Esophagus mucosa (tissue), 1 donor: ENCODE measurements at regions not wholly inside any gene's neighbourhood (a gene's known extent, or its start where the extent isn't known, plus 50 kb on each side); places are given as distances from the start of the nearest gene placed in this dataset.
"Not testable (repeated sequence)": the region's sequence is repeated elsewhere in the genome, so short reads cannot be mapped to it uniquely, and the experiment has no call there.

Experiments used
- ATAC-seq: fragments of 200-7000 bp; cut with Tn5 transposase; one replicate; pipeline ENCODE4 v1.9.1; 2020
- donor health status: DM: yes; HTN: yes; CAD: no.

DNA sequence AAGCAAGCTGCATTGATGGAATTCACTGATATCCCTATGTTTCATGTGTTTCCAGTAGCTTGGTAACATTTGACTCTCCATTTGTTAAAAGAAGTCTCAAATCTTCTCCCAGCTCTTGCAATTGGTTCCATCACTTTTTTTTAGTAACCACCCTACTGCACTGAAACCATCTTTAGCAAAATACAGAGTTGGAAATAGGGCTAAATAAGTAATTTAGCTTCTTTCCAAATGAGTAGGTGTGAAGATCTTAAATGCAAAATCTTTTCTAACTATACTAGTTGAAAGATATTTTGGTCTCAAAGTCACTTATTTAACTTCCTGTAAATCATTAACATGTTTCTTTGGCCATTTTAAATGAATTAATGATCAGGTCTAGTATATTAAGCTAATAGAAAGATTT is 138.1 kb downstream of the DIRAS2 start:
- ATAC-seq = no peak

DNA sequence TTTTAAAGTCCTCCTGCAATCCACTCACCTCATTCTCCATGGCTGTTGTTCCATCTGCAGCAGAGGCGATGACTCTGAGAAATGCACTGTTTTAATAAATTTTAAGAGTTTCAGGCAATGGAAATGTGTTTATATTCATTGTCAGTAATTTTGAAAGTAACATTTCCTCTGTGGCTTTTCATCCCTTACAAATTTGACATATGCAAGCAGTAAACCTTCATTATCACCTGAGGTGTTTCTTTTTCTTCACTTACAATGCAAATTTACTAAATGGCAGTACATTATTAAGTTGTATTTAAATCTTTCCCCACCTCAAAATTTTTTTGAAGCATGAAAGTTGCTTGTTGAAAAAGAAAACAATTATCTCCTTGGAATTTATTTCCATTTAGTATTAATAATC is 136.9 kb downstream of the DIRAS2 start:
- no peak for ATAC-seq

DNA sequence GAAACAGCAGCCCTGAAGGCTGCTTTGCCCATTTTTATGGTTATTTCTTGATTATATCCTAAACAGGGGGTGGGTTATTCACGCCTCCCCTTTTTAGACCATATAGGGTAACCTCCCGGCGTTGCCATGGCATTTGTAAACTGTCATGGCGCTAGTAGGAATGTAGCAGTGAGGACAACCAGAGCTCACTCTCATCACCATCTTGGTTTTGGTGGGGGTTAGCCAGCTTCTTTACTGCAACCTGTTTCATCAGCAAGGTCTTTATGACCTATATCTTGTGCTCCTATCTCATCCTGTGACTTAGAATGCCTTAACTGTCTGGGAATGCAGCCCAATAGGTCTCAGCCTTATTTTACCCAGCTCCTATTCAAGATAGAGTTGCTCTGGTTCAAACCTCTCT is 136.2 kb downstream of the DIRAS2 start:
- not testable (repeated sequence) for ATAC-seq

DNA sequence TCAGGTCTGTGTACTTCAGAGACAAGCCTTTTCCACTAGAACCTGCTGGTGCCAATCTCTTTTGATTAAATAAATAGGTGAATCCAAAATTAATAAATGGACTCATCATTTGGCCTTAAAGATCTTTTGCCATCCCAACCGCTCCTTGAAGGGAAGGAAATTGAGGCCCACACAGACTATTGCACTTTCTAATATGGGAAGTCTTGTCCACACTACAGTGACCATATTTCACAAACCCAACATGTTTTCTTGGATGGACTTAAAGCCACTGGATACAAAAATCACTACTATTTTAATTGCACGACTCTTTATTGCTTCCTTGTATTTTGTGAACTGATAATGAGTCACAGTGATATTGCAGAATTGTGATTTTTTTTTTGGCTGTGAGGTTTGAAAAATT is 135.0 kb downstream of the DIRAS2 start:
- ATAC-seq = no peak

DNA sequence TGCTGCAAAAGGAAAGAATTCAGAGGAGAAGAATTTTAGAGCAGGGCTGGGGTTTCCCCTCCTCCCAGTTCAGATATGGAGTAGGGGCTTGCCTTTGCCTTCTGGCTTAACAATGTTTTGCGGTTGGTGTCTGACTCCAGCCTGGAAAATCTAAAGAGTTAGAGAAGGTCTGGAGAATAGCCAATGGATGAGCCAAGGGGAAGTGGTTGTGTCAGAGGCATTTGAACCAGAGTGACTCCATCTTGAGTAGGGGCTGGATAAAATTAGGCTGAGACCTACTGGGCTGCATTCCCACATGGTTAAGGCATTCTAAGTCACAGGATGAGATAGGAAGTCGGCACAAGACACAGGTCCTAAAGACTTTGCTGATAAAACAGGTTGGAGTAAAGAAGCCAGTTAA is 133.7 kb downstream of the DIRAS2 start:
- no peak for ATAC-seq

DNA sequence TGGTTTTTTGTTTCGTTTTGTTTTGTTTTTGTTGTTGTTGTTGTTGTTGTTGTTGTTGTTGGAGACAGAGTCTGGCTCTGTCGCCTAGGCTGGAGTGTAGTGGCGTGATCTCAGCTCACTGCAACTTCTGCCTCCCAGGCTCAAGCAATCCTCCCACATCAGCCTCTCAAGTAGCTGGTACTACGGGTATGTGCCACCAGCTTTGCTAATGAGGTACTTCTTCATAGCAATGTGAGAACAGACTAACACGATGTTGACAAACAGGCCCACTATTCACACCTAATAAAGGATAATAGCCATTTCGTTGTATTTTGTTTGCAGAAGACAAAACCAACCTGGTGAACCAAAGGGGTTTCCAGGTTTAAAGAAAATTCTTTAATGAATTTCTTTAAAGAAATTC is 130.9 kb downstream of the DIRAS2 start:
- no peak for ATAC-seq

DNA sequence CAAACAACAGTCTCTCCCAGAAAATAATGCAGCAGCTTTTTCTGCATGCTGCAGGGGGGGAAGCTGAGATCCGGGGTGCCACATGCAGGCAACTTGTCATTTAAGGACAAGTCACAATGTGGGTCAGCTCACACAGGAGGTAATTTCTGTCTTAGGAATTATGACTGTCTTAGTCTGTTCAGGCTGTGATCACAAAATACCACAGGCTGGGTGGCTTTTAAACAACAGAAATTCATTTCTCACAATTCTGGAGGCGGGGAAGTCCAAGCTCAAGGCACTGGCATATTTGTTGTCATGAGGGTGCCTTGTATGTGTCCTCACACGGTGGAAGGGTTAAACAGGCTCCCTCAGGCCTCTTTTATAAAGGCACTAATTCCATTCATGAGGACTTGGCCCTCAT is 127.7 kb downstream of the DIRAS2 start:
- no peak for ATAC-seq

DNA sequence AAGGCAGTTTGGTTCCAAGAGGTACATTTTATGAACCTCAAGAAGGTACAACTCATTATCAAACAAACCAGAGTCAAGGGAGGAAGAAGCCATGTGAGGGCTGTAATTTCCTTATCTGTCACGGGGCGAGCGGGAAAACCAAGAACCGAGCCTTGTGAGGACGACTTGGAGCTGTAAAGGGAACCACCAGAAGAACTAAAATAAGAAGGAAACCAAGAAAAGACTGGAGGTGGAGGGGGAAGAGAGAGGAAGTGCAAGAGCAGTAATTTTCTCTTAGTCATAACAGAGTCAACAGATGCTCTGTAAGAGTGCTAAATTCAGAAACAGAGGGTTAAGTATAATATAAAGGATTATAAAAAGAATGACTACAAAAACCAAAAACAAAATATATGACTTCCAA is 127.1 kb downstream of the DIRAS2 start:
- no peak for ATAC-seq

DNA sequence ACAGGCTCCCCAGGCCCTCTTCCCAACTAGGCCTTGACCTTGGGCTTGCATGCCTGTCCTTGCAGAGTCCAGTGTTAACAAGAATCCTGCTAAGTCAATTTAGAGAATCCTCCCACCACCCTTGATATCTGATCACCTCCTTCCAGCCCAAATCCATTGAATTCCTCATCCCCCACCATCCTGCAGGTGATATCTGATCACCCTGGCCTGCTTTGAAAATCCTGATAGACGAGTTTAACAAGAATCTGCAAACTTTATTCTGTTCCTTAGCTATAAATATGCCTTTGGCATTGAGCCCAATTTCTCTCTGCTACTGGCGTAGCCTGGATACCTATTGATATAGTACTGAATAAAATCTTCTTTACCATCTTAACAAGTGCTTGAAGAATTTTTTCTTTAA is 125.5 kb downstream of the DIRAS2 start:
- ATAC-seq = no peak

DNA sequence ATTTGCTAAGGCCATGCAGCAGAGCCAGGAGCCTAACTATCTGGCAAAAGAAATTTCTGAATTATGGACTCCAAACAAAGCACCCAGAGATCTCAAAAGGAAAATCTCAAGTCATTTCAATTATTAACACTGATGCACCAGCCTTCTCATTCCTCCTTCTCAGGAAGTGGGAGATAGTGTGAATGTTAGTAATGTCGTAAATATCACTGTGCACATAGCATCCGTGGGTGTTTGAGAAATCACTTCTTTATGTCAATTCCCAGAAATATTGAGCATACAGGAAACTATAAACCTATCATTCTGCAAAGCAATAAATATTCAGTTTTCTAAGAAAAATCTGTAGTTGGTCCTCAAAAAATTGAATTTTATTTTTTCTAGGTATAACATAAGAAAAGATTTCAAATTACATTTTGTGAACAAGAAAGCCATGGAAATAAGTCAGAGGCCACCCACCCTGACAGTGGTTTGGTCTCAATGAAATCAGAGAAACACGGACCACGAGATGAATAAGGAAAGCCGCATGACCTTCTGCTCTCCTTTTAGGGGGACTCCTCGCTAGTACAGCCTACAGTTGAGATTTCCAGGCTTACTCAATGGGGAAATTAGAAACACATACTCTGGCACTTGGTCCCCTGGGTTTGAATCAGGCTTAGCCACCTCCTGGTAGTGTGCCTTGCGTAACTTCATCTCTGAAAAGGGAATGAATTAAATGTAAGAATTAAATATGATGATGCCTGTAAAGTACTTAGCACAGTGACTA is 120.6 kb downstream of the DIRAS2 start:
- no peak for ATAC-seq

DNA sequence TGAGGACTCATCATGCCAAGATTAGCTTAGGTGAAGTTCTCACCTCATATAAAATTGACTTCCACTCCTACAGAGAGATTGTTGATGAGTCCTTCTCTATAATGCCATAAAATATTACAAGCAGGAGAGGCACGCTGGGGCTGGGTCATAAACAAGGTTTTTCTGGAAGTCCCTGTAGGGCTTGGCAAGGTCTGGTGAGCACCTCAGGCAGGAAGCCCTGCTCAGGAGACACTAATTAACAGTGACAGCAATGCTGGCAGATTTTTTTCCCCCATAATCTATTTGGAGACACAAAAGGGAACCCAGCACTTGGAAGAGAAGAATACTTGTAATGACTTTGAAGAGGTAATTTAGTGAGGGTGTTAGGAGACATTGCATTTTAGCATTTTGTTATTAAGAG is 118.7 kb downstream of the DIRAS2 start:
- no peak for ATAC-seq

DNA sequence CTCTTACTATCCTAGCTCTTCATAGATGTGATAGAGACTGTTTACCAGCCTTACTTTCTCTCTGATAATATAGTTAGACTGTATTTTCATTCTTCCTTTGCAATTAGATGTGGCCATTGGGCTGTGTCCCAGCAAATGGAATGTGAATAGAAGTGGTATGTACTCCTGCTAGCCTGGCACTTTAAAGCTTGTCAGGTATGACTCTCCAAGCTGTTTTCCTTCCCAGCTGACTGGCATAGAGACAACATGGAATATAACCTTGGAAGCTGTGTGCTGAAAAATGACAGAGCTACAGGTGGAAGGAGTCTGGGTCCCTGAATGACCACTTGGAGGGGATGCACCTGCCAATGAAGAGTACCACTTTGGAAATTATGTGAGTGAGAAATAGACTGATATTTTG is 116.2 kb downstream of the DIRAS2 start:
- ATAC-seq = no peak

DNA sequence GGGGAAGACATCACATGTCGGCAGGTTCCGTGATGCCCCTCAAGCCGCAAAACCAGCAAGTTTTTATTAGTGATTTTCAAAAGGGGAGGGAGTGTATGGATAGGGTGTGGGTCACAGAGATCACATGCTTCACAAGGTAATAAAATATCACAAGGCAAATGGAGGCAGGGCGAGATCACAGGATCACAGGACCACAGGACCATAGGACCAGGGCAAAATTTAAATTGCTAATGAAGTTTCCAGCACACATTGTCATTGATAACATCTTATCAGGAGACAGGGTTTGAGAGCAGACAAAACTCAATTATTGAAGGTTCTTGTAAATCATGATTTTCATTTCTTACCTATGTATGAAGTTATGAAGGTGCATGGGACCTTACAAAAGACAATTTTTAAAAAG is 106.5 kb downstream of the DIRAS2 start:
- ATAC-seq = not testable (repeated sequence)

DNA sequence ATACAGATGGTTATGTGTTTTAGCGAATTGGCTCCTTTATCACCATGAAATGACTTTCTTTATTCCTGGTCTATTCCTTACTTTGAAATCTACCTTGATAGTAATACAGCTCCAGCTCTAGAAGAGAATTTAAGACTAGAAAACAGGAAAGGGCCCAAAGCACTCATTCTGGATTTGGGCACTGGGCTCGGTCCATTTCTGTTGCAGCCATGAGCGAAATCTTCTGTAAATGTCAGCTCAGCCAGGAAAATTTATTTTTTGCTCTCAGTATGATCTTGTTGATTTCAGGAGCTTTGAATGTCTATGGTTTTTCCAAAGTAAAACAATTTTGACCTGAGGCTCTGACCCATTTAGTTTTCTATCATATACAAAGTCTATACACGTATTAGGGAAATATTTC is 104.1 kb downstream of the DIRAS2 start:
- ATAC-seq = no peak

DNA sequence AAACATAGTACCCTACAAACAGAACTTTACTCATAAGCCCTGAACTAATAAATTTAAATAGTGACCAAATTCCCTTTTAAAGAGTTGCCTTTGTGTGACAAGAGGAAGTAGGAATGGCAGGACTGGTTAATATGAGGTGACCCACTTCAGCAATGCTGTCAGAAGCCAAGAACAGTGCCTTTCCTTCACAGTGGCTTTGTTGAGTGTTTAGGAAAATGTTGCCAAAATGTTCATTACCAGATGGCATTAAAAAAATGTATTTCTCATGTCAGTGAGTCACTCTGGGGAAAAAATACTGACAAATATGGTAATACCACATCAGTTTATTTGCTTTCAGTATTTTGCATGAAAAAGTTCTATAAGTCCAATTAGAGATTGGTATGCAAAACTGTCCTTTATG is 103.3 kb downstream of the DIRAS2 start:
- ATAC-seq = no peak

DNA sequence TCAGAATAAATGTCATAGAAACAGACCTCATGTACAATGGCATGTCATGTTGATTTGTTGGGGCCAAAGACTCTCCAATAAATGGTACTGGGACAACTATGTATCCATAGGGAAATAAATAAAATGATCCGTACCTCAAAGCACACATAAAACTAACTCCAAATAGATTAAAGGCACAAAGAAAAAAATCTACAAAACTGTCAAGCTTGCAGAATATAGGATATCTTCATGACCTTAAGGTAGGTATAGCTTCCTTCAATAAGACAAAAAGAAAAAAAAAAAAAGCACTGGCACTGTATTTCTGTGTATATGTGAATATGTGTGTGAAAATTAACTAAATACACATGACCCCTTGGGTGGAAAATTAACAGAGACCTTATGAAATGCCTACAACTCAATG is 101.9 kb downstream of the DIRAS2 start:
- no peak for ATAC-seq

DNA sequence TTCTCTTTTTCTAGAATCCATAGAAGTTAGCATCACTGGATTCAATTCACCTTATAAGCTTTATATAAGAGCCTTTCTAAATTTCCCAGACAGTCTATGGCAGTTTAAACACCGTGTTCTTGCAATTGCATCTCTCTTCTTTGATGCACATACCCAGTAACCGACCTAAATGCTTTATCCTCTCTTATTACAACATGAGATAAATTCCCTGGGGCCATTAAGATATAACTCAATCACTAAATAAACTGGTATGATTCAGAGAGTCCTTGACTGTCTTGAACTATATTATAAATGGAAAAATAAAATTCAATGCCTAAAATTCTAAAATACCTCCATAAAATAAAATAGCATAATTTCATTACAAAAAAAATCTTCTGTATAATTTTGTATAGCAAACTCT is 98.1 kb downstream of the DIRAS2 start:
- ATAC-seq = no peak

DNA sequence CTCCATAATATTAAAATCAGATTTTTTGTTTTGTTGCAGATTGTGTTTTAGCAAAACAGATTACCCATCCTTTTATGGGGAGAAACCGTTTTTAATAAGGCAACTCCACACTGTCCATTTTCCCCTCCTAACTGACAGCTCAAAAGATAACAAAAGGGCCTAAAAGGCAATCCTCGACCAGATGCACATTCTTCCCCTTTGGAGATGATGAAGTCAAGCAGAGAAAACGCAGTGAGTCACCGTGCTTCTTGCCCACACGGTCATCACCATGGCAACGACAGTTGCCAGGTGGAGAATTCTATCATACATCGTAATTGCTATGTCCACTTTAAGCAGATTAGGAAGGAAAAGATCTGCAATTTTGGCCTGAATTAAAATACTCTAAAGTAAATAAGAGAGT is 96.4 kb downstream of the DIRAS2 start:
- no peak for ATAC-seq

DNA sequence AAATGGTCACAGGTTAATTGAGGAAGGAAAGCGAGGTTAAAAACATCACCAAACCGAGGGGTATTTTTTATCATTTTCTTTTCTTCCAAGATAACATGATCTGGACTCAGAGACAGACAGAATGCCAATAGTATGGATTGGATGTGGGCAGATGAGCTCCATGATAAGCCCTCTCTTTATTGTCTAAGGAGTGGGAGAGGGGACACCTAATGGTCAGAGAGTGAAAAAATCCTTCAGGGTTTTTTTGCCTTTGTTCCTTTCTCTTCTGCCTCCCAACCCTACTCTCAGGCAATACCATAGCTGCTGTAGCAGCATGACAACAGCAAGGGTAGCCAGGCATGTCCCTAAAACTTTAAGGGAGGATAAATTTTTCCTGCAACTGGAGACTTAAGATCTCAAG is 94.7 kb downstream of the DIRAS2 start:
- no peak for ATAC-seq

DNA sequence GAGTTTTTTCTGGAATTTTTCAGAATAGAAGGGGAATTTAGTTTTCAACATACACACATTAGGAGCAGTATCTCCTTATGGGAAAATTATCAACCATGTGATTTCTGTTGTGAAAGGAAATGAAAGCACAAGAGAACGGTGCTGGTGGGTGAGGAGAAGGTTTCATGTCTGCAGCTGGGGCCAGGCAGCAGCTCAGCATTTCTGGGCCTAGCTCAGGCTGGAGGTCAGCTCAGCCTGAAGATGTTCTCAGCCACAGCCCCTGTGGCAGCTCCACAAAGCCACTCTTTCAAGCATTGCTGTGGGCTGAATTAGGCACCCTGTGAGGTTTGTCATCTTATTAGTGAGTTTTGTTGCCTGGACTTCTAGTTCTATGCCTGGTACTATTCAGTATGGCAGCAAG is 90.3 kb downstream of the DIRAS2 start:
- no peak for ATAC-seq

DNA sequence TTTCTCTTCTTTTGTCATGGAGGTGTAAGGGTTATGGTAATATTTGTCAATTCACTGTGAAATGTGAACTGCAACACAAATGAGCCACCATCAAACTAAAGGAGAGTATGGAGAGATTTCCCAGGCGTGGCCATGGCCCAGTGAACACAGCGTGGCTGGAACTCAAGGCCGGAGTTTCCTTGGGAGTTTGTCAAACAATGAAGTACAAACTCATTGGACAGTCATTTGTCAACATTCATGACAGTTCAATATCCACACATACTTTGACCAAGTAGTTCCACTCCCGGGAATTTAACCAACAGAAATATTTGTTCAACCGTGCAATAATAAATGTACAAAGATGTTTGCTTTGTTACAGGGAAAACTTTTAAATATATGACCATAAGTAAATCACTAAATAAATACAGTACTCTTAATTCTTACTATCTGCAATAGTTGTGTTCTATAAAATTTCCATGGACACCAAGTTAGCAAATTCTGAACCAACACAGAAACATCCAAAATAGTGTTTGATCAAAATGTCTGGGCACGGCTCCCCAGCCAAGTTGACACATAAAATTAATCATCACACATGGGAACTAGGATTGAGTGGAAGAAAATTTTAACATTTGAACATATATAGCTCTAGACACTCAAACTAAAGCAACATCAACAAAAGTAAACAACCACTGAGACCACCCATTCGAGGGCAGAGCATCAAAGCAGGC is 87.1 kb downstream of the DIRAS2 start:
- ATAC-seq = no peak

DNA sequence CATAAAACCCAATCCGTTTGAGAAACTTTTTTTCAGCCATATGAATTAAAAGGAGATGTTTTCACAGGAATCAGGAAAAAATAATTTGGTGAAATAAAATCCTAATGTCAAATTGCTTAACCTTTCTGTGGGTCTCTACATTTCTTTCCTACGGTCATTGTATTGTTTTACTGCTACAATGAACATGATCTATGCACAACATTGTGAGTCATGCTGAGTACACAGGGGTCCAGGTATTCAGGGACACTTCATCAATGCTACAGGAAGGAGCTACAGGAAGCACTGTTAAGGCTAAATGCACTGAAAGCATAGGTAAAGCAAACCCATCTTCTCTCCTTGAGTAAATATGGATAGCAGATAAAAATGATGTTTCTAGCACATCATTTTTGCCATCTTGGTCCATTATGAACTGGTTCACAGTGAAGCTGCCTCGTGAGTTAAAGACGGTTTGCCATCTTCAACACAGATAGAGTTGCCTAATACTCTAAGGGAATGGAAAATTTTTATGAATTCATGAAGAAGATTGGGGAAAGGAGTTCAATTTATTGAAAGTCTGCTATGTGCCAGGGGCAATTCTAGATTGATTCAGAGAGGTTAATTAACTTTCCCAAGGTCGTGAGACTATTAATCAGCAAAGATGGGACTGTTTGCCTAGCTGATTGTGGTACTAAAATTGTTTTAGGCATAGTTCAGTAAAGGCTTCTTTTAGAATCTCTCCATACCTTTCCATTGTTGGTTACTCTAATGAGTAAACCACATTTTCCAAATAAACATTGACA is 85.5 kb downstream of the DIRAS2 start:
- ATAC-seq = no peak
